Thoracic aorta (tissue), 2 donors: ENCODE measurements at regions not wholly inside any gene's neighbourhood (a gene's known extent, or its start where the extent isn't known, plus 50 kb on each side); places are given as distances from the start of the nearest gene placed in this dataset.

ENCODE experiments used
- ATAC-seq: fragments of 150-250 bp; one replicate; pipeline ENCODE4 v1.8.0; 2017; ENCODE audit warnings: low read depth; ENCODE audit not compliant: insufficient number of reproducible peaks, low FRiP score
- DNase-seq: peaks from one replicate; pipeline ENCODE4 v3.0.0-alpha.2; 2020; ENCODE audit warnings: low spot score
- H3K27ac ChIP-seq, 2 donors: fragments of 200-600 bp; sonication (generic); 1 replicate in 1 of 2; 2 replicates in 1 of 2; pipeline ENCODE4 v1.5.1; 2016; ENCODE audit warnings: mild to moderate bottlenecking in 2 of 2, moderate library complexity in 2 of 2
- H3K27me3 ChIP-seq: fragments of 200-600 bp; sonication (generic); replicated peaks from 2 replicates; pipeline ENCODE4 v1.6.0; 2016; ENCODE audit warnings: mild to moderate bottlenecking; ENCODE audit not compliant: insufficient read depth
- H3K36me3 ChIP-seq: fragments of 200-600 bp; sonication (generic); one replicate; pipeline ENCODE4 v1.5.1; 2016
- H3K4me1 ChIP-seq, 2 donors: fragments of 200-600 bp; sonication (generic); 1 replicate in 1 of 2; 2 replicates in 1 of 2; pipeline versions ENCODE4 v1.5.1 to v1.6.0; 2016; ENCODE audit warnings: low read depth in 2 of 2, mild to moderate bottlenecking in 1 of 2; ENCODE audit not compliant: control insufficient read depth in 1 of 2
- H3K4me3 ChIP-seq: fragments of 200-600 bp; sonication (generic); 2 replicates; pipeline ENCODE4 v1.5.1; 2016; ENCODE audit warnings: mild to moderate bottlenecking
- H3K9me3 ChIP-seq: fragments of 200-600 bp; sonication (generic); 2 replicates; pipeline ENCODE4 v1.5.1; 2016
- CTCF ChIP-seq: fragments of 200-600 bp; sonication (generic); IDR thresholded peaks from one replicate; pipeline ENCODE4 v1.5.1; 2019; ENCODE audit warnings: antibody characterized with exemption

GRCh38 chr5:53160895-53161294 lies 51.3 kb upstream of the MOCS2 start:
- no peak for ATAC-seq
- Histone ChIP-seq H3K27ac (no peak overlapping the region), H3K4me3 (no peak overlapping the region), H3K4me1 (peaks cover 0 to 2% of the 10 kb centered on the region in 2 donors), H3K9me3 (no peaks in the 10 kb centered on the region), H3K36me3 (no peaks in the 10 kb centered on the region), H3K27me3 (no peaks in the 10 kb centered on the region)
- TF ChIP-seq CTCF = no peak
- no peak for DNase-seq

DNA sequence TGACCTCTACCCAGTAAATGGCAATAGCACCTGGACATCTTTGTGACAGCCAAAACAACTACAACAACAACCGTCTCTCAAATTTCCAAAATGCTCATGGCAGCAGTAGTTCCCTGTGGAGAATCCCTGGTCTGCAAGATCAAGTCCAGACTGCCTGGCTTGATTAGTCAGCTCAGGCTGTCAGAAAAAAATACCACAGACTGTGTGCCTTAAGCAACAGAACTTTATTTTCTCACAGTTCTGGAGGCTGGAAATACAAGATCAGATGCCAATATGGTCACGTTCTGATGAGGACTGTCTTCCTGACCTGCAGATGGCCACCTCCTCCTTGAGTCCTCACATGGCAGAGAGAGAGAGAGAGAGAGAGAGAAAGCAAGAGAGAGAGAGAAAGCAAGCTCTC lies 52.3 kb upstream of the MOCS2 start:
- Histone ChIP-seq H3K4me1 (peaks cover 0 to 12% of the 10 kb centered on the region in 2 donors), H3K27me3 (no peaks in the 10 kb centered on the region), H3K27ac (no peak overlapping the region), H3K9me3 (no peaks in the 10 kb centered on the region), H3K4me3 (no peak overlapping the region), H3K36me3 (no peaks in the 10 kb centered on the region)
- no peak for TF ChIP-seq CTCF
- DNase-seq = no peak
- no peak for ATAC-seq

DNA sequence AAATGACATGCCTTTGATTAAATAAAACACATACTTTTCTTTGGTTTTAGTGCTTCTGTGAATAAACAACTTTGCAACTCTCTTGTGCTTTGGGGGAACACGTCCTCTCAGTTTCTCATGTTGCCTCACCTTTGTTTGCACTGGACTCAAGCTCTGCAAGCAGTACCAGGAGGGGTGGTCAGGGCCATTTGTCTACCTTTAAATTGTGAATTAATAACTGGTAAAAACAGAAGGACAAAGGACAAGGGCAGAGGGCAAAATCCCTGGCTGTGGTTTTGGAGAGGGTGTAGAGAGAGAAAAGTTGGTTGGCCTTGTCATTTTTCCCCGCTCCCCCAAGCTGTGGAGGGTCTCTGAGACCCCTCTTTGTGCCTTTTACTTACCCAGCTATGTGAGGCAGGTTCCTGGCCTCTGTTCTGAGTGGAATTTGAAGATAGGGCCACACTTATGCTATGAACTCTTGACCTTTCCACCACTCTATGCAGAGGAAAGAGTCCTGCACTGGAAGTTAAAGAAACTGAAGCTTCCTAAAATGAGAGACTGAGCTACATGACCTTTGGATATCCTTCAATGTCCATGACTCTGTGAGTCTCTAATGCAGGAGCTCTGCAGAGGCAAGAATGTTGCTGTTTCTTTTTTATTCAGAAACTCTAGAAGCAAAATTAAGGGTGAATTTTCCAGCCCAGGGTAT lies 55.1 kb upstream of the MOCS2 start:
- no peaks in the 10 kb centered on the region for H3K36me3 ChIP-seq
- peaks cover 5 to 34% of the 10 kb centered on the region in 2 donors for H3K4me1 ChIP-seq
- no peaks in the 10 kb centered on the region for H3K27me3 ChIP-seq
- H3K27ac ChIP-seq = no peak overlapping the region
- DNase-seq (no peak), ATAC-seq (no peak)
- H3K4me3 ChIP-seq = no peak overlapping the region
- H3K9me3 ChIP-seq = no peaks in the 10 kb centered on the region
- TF ChIP-seq CTCF = no peak

DNA sequence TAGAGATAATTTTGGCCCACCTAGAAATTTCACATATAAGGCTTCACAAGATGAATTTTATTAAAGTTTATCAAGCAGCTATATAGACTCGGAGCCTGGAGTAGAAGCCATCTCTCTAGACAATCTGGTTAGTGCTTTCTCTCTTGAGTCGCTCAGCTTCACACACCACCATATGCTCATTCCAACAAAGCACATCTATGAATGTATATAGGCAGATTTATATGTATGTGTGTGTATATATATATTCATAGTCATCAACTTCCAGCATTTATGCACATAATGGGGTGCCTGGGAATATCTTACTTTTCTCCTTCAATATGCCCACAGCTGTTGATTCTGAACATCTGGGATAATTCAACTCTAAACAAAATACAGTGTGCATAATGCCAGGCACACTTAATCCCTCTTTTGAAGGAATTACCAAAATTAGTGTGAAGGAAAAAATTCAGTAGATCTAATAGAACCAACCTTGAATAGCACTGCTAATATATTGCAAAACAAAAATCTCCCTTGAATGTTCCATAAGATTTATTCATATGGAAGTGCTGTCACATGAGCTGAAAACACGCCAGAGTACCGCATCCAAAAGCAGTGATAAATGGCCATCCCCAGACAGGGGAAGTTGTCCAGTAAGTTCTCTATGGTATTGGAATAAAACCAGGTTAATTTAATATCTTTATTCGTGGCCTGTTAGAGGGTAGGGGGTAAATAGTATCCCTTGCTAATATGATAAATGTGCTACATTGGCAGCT lies 56.0 kb upstream of the MOCS2 start:
- DNase-seq = no peak
- H3K9me3 ChIP-seq = no peaks in the 10 kb centered on the region
- no peak for TF ChIP-seq CTCF
- no peaks in the 10 kb centered on the region for H3K36me3 ChIP-seq
- H3K27me3 ChIP-seq = no peaks in the 10 kb centered on the region
- peaks cover 5 to 34% of the 10 kb centered on the region in 2 donors for H3K4me1 ChIP-seq
- no peak overlapping the region for H3K27ac ChIP-seq
- no peak for ATAC-seq
- no peak overlapping the region for H3K4me3 ChIP-seq

DNA sequence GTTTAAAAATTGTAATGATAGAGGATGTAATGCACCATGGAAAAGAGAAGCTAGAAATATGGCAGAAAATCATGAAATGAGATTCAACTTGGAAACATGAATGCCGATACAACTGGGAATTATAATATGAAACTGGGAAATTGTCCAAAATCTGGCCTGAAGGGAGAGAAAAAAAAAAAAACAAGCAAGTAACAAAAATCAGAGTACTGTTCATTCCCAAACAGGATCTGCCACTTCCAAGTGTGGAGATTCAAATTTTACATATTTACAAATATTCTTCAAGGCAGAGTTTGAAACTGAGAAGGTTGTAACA lies 56.6 kb upstream of the MOCS2 start:
- Histone ChIP-seq H3K27ac (no peak overlapping the region), H3K4me3 (no peak overlapping the region), H3K36me3 (no peaks in the 10 kb centered on the region), H3K27me3 (no peaks in the 10 kb centered on the region), H3K9me3 (no peaks in the 10 kb centered on the region), H3K4me1 (peaks cover 5 to 34% of the 10 kb centered on the region in 2 donors)
- ATAC-seq (no peak), DNase-seq (no peak)
- TF ChIP-seq CTCF = no peak
